GM19035 (cell line): ENCODE measurements at regions not wholly inside any gene's neighbourhood (a gene's known extent, or its start where the extent isn't known, plus 50 kb on each side); places are given as distances from the start of the nearest gene placed in this dataset.
A peak's percentile ranks its signal among the peaks of the same experiment; 100 is the strongest.
"Not testable (repeated sequence)": the region's sequence is repeated elsewhere in the genome, so short reads cannot be mapped to it uniquely, and the experiment has no call there.

Source experiments
- ATAC-seq: cut with Tn5 transposase; IDR thresholded peaks from one replicate; pipeline ENCODE4 v1.9.1; 2021; ENCODE audit not compliant: unreplicated experiment

DNA sequence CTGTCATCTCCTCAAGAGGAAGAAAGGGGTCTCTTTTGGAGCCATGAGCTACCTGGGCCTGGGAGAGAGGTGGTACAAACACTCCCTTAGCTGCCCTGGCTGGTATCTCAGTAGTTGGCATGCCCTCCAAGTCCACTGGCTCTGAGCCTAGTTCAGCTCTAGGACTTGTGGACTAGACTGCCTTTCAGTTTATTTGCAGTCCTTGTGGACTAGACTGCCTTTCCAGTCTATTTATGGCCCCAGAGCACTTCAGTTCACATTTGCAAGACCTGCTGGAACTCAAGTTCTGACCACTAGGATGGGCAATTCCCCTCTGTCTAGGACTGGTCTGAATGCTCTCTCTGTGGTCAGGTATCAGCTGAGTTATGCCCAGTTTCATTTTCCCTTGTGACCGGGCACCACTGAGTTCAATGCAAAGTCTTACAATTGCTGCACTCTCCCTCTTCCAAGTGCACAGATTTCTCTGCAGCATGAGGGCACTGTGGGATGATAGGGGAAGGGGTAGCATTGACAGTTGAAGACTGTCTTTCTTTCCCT, 1019.0 kb downstream of the TAF11L14 start:
- ATAC-seq = peak; percentile 97

DNA sequence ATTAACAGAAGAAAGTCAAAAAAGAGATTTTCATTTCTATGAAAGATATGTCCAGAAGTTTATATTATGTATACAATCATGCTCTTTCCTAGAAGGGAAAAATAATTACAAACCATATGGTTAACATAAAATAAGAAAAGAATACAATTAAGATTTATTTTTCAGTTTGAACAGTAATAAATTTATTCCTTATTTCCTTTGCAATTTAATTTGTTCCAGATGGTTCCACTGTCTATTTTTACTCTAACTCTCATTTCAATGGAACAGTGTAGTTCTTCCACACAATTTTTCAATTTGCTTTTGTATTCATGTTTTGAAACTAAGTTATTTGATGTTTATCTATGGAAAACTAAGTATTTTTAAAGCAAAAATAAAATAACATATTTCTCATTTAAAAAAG, 1026.3 kb downstream of the TAF11L14 start:
- no peak for ATAC-seq

DNA sequence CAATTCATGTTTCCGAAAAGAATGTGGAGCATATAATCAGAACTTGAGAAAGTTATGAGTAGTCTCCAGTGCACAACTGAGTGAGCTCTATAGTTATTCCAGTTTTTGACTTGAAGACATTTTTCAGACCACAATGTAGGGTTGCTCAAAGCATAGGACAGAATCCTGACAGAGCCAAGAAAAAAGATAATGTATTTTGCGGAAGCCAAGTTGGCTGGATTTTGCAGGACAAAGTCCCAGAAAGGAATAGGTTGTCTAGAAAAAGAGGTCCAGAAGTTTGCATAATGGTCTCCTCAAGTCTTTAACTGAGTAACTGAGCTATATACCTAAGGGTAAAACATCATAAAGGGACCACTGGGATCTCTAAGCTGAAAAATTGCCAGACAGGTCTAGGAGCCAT, 1028.0 kb downstream of the TAF11L14 start:
- ATAC-seq = no peak

DNA sequence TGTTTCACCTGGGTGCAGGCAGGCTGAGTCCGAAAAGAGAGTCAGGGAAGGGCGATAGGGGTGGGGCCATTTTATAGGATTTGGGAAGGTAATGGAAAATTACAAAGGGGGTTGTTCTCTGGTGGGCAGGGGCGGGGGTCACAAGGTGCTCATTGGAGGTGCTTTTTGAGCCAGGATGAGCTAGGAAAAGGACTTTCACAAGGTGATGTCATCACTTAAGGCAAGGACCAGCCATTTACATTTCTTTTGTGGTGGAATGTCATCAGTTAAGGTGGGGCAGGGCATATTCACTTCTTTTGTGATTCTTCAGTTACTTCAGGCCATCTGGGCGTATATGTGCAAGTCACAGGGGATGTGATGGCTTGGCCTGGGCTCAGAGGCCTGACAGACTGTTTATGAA, 1040.0 kb downstream of the TAF11L14 start:
- ATAC-seq = not testable (repeated sequence)

DNA sequence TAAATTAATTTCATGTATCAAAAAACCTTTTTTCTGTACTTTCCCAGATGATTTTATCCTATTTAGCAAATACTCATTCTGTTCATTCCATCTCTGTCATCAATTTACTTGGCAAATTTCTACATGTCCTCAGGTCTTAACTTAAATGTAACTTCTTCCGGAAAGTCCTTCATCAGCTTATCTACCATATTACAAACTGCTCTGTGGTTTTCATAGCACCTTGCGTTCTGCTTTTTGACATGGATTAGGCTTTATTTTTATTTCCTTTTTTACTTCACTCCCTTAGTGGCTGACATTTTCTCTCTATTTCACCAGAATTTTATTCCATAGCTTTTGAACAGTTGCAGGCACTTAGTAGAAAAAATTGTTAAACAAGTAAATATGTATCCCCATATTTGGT, 1040.8 kb downstream of the TAF11L14 start:
- ATAC-seq = no peak

DNA sequence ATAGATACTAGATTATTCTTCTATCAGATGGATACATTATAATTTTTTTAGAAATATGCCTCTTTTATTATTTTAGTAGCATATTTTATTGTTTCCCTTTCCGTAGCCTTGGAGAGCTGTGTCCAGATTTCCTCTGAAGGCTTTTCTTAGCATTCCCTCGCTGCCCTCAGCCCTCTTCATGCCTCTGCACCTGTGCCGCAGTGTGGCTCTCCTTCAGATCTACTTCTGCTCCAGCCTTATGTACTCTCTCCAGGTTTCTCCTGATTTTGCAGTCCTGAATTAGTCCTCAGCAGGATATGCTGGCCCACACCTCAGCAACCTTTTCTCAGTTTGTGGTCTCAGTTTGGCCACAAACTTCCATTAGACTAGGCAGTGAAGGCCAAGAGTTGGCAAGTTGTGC, 1052.0 kb downstream of the TAF11L14 start:
- no peak for ATAC-seq

DNA sequence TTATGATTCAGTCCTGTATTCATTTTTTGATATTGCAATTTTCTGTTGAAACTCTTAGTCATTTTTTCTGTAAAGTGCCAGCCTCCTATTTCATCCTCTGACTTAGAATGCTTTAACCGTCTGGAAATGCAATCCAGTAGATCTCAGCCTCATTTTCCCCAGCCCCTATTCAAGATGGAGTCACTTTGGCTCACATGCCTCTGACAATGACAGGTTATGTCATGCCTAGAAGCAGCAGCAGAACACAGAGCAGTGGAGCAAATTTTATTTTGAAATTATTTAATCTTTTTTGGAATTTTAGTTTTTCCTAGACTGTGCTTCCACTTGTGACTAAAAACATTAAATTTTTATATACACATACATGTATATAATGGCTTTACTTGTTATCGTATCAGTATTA, 1053.2 kb downstream of the TAF11L14 start:
- no peak for ATAC-seq

DNA sequence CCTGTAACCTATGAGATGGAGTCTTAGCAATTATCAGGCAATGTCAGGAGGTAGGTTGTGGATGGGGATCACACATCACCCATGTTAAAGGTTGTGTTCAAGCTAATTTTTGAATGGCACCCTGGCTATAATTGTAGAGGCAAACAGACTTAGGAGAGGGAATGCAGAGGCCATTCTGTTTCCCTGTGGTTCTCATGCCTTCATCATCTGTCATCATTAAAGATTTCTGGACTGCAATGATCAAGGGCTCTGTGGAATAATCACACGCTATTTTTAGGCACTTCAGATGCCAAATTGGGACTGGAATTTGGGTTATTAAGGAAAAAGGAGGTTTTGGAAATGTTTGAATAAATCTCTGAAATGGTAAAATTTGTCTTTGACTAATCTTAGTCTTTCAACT, 1065.4 kb downstream of the TAF11L14 start:
- no peak for ATAC-seq

DNA sequence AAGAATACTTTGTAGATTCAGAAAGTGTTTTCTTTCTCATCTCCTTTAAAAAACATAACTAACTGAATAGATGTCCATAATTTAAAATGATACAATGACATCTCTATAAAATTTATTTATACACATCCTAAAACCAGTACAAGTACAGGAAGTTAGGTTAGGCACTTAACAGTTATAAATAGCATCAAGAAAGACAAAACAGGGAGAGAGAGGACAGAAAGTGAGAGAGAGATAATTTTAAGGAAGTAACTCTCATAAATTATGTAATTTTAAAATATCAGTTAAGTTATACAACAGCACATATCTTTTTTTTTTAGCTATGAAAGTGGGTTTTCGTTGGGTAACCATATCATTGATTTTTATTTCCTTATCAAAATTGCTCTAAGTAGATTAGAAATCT, 1068.6 kb downstream of the TAF11L14 start:
- no peak for ATAC-seq

DNA sequence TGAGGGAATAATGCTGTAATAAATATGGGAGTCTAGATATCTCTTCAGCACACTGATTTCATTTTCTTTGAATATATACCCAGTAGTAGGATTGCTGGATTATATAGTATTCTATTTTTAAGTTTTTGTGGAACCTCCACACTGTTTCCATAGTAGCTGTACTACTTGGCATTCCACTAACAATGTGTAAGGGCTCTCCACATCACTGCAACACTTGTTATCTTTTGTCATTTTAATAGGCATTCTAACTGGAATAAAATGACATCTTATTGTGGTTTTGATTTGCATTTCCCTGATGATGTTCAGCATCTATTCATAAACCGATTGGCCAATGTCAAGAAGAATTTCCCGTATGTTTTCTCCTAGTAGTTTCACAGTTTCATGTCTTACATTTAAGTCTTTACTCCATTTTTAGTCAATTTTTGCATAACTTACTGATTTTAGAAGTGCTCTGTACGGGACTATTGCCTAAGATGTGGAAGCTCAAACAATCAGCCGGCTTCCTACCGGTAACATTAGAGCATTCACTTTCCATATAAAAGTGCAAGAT, 1078.8 kb downstream of the TAF11L14 start:
- ATAC-seq = no peak

DNA sequence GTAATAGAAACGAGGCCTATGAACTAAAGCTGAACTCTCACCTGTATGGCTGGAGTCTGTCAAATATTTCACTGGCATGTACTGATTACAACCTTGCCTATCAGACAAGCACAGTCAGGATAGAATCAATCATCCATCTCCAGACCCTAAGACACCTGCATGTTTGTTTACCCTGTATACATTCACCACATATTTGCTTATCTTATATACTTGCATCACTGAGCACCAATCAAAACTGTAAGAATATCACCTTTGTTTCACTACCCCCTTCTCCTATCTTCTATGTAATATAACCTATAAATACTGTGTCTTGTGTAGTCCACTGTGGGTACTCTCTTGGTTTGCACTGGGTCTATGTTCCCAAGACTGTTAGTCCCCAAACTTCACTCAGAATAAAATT, 1085.7 kb downstream of the TAF11L14 start:
- ATAC-seq = no peak

DNA sequence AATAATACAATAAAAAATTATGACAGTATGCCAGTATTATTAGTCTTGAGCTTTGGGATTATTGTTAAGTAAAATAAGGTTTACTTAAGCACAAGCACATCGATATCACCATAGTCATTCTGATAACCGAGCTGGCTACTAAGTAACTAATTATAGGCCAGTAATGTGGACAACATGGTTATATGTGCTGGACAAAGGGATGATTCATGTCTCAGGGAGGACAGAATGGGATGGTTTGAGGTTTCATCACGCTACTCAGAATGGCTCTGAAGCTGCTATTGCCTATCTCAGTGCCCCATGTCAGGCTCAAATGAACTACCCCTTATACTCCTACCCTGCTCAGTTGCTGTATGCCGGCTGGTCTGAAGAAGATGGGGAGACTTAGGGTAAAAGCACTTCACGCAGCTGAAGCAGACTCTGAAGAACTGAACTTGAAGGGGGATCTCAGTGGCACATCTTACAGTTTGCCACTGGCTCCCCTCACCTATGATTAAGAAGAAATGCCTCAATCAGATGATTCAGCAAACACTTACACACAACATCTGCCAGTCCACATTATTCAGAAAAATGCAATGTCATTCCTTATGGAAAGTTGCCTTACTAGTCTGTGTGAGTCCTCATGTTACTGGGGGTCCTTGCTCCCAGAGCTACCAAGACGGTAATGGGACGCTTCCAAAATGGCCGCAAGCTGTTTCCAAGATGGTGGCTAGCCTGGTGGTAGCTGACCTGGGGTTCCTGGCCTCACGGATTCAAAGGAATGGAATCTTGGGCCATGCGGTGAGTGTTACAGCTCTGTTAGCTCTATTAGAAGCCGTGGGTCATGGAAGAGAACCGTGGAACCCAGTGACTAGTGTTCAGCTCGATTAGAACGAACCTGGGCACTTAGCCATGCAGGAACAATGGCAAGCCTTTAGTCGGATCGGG, 1098.6 kb downstream of the TAF11L14 start:
- no peak for ATAC-seq

DNA sequence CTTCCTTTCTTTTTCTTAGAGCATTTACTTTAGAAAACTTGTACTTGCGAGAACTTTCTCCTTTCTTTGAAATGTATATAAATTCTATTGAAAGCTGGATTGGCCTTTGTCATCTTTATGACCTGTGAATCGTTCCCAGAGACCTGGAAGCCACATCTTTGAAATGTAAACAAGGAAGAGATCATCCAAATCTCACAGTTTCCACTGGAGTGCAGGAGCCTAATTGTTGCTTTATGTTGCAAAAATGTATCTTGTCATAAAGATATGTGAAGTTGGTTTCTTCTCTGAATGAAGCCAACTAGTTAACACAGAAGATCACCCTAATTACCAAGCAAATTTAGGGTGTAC, 1101.8 kb downstream of the TAF11L14 start:
- ATAC-seq = no peak

DNA sequence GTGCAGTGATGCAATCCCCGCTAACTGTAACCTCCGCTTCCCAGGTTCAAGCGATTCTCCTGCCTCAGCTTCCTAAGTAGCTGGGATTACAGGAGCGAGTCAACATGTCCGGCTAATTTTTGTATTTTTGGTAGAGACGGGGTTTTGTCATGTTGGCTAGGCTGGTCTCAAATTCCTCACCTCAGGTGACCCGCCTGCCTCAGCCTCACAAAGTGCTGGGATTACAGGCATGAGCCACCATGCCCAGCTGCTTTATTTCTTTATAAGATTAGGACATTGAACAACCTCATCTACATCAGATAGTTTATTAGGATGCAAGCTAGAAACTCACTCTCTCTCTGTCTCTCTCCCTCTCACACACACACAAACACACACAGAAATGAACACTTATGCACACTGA, 1102.5 kb downstream of the TAF11L14 start:
- ATAC-seq = not testable (repeated sequence)

DNA sequence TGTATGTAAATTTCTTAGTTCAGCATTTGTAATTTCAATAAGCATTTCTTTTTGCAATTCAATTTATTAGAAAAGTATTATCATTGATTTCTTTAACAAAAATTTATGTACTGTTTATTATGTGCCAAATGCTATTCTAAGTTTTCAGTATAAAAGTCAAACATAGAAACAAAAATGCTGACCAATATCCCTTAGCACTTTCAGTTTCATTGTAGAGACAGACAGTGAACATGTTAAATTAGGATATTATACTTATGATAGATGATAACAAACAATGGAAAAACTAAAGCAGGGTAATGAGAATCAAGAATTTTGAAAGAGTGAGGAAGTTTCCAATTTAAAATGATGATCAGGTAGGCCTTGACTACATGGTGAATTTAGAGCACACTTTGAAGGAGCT, 1106.0 kb downstream of the TAF11L14 start:
- ATAC-seq = no peak

DNA sequence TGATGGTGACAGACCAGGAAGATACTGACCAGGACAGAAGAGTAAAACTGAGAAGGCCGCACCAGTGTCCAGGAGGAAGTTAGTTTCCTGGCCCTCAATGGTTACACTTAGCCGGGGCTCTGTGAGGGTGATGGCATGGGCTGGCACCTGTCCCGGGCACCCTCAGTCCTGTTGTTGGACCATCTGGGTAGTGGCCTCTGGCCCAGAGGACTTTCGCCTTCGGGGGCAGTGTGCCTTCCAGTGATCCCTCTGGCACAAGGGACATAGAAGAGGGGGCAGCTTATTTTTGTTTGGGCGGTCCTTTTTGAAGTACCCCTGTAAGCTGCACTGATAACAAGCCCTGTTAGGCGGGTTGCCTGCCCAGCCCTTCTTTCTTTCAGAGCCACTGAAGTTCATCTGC, 1108.6 kb downstream of the TAF11L14 start:
- ATAC-seq = no peak

DNA sequence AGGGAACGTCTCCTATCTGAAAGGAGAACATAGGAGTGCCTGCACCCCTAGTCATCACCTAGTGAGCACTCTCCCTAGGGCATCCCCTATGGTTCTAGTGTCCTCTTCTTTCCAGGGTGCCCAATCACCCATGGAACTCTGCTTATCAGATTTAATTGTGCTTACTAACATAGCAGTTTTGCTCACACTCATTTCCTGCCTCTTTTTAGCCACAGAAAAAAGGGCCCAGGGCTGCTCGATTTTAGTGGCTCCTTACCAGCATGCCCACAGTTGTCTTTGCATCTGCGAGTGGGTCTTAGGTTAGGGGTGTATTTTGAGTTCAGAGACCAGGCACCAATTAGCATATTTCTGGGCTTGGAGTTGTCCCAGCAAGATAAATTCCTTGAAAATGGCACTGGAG, 1110.2 kb downstream of the TAF11L14 start:
- ATAC-seq = no peak

DNA sequence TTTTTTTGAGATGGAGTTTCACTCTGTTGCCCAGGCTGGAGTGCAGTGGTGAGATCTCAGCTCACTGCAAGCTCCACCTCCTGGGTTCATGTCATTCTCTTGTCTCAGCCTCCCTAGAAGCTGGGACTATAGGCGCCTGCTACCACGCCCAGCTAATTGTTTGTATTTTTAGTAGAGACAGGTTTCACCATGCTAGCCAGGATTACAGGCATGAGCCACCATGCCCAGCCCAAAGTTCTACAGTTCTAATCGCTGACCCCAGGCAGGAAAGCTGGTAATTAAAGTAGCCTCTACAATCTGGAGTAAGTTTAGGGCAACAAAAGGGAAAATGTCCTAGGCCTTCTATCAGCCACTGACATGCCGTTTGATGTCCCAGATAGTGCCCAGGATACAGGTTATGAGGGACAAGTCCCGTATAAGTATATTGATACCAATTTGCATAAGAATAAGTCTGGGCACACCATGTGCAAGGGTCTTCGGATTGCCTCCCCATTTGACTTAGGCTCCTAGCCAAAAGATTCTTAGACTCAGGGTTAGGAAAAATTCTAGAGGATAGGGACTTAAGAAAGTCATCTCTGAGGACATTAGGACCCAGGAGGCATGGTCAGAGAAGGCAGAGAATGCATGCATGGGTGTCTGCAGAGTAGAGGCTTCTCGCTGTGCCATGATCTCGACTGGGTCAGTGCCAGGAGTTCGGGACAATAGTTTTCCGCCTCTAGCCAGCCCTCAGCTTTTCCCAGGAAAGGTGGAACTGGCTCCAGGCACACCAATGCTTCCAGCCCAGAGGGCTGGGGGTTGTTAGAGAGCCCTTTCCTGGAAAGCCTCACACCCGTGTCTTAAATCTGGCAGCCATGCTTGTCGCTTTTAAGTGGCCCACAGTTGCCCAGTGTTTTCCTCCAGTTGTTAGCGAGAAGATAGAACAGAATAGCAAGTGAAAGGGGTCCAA, 1111.1 kb downstream of the TAF11L14 start:
- ATAC-seq = peak; percentile 46

DNA sequence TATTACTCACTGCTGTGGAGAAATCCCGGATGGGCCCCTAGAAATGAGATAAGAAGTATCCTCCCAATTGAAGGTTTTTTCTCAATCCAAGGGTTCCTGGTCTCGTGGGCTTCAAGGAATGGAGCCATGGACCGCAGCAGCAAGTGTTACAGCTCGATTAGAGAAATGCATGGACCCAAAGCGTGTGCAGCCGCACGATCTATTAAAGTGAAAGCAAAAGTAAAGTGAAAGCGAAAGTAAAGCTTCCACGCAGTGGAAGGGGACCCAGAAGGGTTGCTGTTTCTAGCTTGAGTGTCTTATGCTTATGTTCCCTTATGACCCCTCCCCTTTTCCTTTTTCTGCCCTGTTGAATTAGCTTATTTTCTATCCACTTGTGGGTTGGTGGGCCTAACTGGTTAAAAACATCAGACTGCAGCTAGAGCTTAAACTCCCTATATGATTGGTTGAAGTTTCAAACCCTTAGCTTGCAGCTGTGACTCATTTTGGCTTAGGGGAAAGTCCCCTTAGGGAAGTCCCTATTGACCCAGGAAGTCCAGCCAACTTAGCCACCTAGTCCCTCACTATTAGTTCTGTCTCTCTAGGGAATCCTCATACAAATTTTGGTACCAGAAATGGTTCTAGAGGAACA, 1111.8 kb downstream of the TAF11L14 start:
- peak; percentile 65 for ATAC-seq

DNA sequence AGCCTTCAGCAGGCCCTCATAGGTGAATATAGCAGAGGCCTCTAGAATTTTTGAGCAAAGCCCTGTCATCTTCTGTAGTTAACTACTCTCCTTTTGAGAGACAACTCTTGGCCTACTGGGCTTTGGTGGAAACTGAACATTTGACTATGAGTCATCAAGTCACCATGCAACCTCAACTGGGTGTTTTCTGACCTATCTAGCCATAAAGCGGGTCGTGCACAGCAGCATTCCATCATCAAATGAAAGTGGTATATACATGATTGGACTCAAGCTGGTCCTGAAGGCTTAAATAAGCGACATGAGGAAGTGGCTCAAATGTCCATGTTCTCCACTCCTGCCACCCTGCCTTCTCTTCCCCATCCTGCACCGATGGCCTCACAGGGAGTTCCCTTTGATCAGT, 1115.5 kb downstream of the TAF11L14 start:
- peak; percentile 38 for ATAC-seq

DNA sequence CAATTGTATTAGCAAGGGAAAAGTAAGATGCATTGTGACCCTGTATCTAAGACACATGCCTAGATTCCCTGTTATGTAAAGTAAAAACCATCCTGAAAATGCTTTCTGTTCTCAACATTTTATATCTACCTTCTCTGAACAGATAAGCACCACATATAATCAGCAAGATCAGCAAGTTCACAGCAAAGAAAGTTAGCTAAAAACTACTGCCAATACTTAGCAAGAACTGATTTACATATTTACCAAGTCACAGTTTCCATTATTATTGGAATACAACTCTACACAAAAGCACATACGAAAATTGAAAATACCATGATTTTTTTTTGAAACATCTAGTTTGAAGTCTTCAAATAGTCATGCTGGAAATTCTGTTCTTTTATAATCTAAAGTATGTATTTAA, 1118.1 kb downstream of the TAF11L14 start:
- no peak for ATAC-seq
